A549 (cell line): ENCODE measurements at regions not wholly inside any gene's neighbourhood (a gene's known extent, or its start where the extent isn't known, plus 50 kb on each side); places are given as distances from the start of the nearest gene placed in this dataset.

ENCODE experiments used
- ATAC-seq, 2 experiments: fragments of 200-7000 bp in 1 of 2; fragments of >200 bp in 1 of 2; cut with Nextera tagmentation in 1 of 2; cut with Tn5 transposase in 1 of 2; 3 replicates each; pipeline versions ENCODE4 v1.8.0 to v1.9.1; 2018 to 2020; ENCODE audit warnings: mild to moderate bottlenecking in 1 of 2, moderate library complexity in 1 of 2
- CTCF ChIA-PET: fragments of 300-600 bp; sonication (Branson Sonifier 250); formaldehyde crosslinking; extraction: SDS; loops from one replicate; lab custom pipeline; 2021; ENCODE audit warnings: antibody characterized with exemption, inconsistent platforms; lab: Yijun Ruan, JAX
- POLR2A ChIA-PET: fragments of 350-600 bp; formaldehyde crosslinking; extraction: SDS; loops from one replicate; lab custom pipeline; 2021; ENCODE audit warnings: antibody characterized with exemption, inconsistent platforms; lab: Yijun Ruan, JAX
- DNase-seq, 2 experiments: peaks; one replicate each; pipeline versions ENCODE4 v3.0.0 to v3.0.0-alpha.2; 2011 to 2016; ENCODE audit warnings: low read depth in 1 of 2, low spot score in 1 of 2
- FAIRE-seq: peaks from 2 replicates; lab custom pipeline; 2011; peaks lifted over from hg19 to GRCh38; lab: Jason Lieb, UNC
- H3K27ac ChIP-seq, 2 experiments: fragments of >200 bp; sonication (Bioruptor Twin); formaldehyde crosslinking; 3 replicates each; pipeline ENCODE4 v1.5.1; 2016 to 2017
- H3K4me1 ChIP-seq: fragments of >200 bp; sonication (Bioruptor Twin); formaldehyde crosslinking; 3 replicates; pipeline ENCODE4 v1.6.1; 2016
- H3K4me2 ChIP-seq: fragments of >200 bp; sonication (Bioruptor Twin); formaldehyde crosslinking; 3 replicates; pipeline ENCODE4 v1.6.1; 2016
- H3K4me3 ChIP-seq: fragments of >200 bp; sonication (Bioruptor Twin); formaldehyde crosslinking; 3 replicates; pipeline ENCODE4 v1.5.1; 2016
- H3K9me3 ChIP-seq: fragments of >200 bp; sonication (Bioruptor Twin); formaldehyde crosslinking; 3 replicates; pipeline ENCODE4 v1.6.1; 2016
- ATOH8 ChIP-seq: fragments of 250-450 bp; sonication (Bioruptor Pico); IDR thresholded peaks from 2 replicates; pipeline ENCODE4 v1.5.0; 2020; ENCODE audit warnings: low read depth, mild to moderate bottlenecking, moderate library complexity
- BHLHE40 ChIP-seq: IDR thresholded peaks from 2 replicates; pipeline ENCODE4 v1.6.1; 2012; ENCODE audit warnings: low read depth, low read length, inconsistent platforms
- CBX2 ChIP-seq: fragments of 200-600 bp; sonication (generic); IDR thresholded peaks from 2 replicates; pipeline ENCODE4 v1.6.1; 2016; ENCODE audit warnings: low read depth, mild to moderate bottlenecking, borderline replicate concordance
- CBX8 ChIP-seq: fragments of 200-600 bp; sonication (generic); IDR thresholded peaks from 2 replicates; pipeline ENCODE4 v1.6.1; 2016
- CEBPB ChIP-seq, 2 experiments: fragments of >200 bp in 1 of 2; sonication (Bioruptor Twin) in 1 of 2; formaldehyde crosslinking in 1 of 2; IDR thresholded peaks; 2 replicates each; pipeline ENCODE4 v1.6.1; 2012 to 2016
- CHD2 ChIP-seq: fragments of 150-350 bp; IDR thresholded peaks from 2 replicates; pipeline ENCODE4 v1.6.1; 2014; ENCODE audit warnings: low read length; ENCODE audit not compliant: partially characterized antibody
- CHD4 ChIP-seq: fragments of 200-600 bp; sonication (generic); IDR thresholded peaks from 2 replicates; pipeline ENCODE4 v1.6.1; 2016; ENCODE audit warnings: antibody characterized with exemption, mild to moderate bottlenecking, borderline replicate concordance
- CTCF ChIP-seq: fragments of >200 bp; sonication (Bioruptor Twin); formaldehyde crosslinking; IDR thresholded peaks from 3 replicates; pipeline ENCODE4 v1.5.1; 2016
- EHMT2 ChIP-seq: fragments of 200-600 bp; sonication (generic); IDR thresholded peaks from 2 replicates; pipeline ENCODE4 v1.6.1; 2016; ENCODE audit warnings: antibody characterized with exemption, low read depth, mild to moderate bottlenecking, moderate library complexity
- EP300 ChIP-seq, 2 experiments: fragments of >200 bp; sonication (Bioruptor Twin); formaldehyde crosslinking; IDR thresholded peaks; 2 replicates in 1 of 2; 3 replicates in 1 of 2; pipeline ENCODE4 v1.6.1; 2016 to 2017
- ESRRA ChIP-seq: fragments of 150-350 bp; IDR thresholded peaks from 2 replicates; pipeline ENCODE4 v1.6.1; 2014; ENCODE audit warnings: mild to moderate bottlenecking, low read length, borderline replicate concordance
- FOSL2 ChIP-seq, 2 experiments: fragments of 450-650 bp in 1 of 2; fragments of >200 bp in 1 of 2; sonication (Bioruptor Twin) in 1 of 2; formaldehyde crosslinking; IDR thresholded peaks; 2 replicates each; pipeline versions ENCODE4 v1.5.0 to v1.6.1; 2016 to 2020; ENCODE audit warnings: mild to moderate bottlenecking in 1 of 2, moderate library complexity in 1 of 2
- FOXS1 ChIP-seq: fragments of 250-450 bp; sonication (Bioruptor Pico); IDR thresholded peaks from 2 replicates; pipeline ENCODE4 v1.5.0; 2020; ENCODE audit warnings: mild to moderate bottlenecking, moderate library complexity
- GATA3 ChIP-seq: IDR thresholded peaks from 2 replicates; pipeline ENCODE4 v1.6.1; 2012; ENCODE audit warnings: borderline replicate concordance
- HOXA7 ChIP-seq: fragments of 250-450 bp; sonication (Bioruptor Pico); IDR thresholded peaks from 2 replicates; pipeline ENCODE4 v1.5.0; 2020; ENCODE audit warnings: mild to moderate bottlenecking, moderate library complexity
- HOXB13 ChIP-seq: fragments of 250-450 bp; sonication (Bioruptor Pico); IDR thresholded peaks from 2 replicates; pipeline ENCODE4 v1.5.0; 2020; ENCODE audit warnings: low read depth, mild to moderate bottlenecking, moderate library complexity
- HOXB5 ChIP-seq: fragments of 250-450 bp; sonication (Bioruptor Pico); IDR thresholded peaks from 2 replicates; pipeline ENCODE4 v1.5.0; 2020; ENCODE audit warnings: mild to moderate bottlenecking, moderate library complexity
- KDM5A ChIP-seq: fragments of 200-600 bp; sonication (generic); IDR thresholded peaks from 2 replicates; pipeline ENCODE4 v1.6.1; 2016; ENCODE audit warnings: antibody characterized with exemption, mild to moderate bottlenecking
- MYC ChIP-seq: IDR thresholded peaks from 2 replicates; pipeline ENCODE4 v1.6.1; 2012; ENCODE audit warnings: mild to moderate bottlenecking, inconsistent platforms, low read length, improper control_type of control experiment, borderline replicate concordance
- NFE2L2 ChIP-seq: fragments of 150-350 bp; conservative IDR thresholded peaks from 2 replicates; pipeline ENCODE4 v1.6.1; 2014; ENCODE audit warnings: low read length
- NPAS2 ChIP-seq: fragments of 250-450 bp; sonication (Bioruptor Pico); IDR thresholded peaks from 2 replicates; pipeline ENCODE4 v1.8.0; 2022; ENCODE audit warnings: mild to moderate bottlenecking, moderate library complexity, borderline replicate concordance
- NR3C1 ChIP-seq: fragments of >200 bp; sonication (Bioruptor Twin); formaldehyde crosslinking; IDR thresholded peaks from 3 replicates; pipeline ENCODE4 v1.6.1; 2017
- PHF8 ChIP-seq: fragments of 200-600 bp; sonication (generic); IDR thresholded peaks from 2 replicates; pipeline ENCODE4 v1.6.1; 2016; ENCODE audit warnings: low read depth, mild to moderate bottlenecking, antibody characterized with exemption, moderate library complexity, borderline replicate concordance
- POLR2A ChIP-seq: IDR thresholded peaks from 2 replicates; pipeline ENCODE4 v1.6.1; 2012; ENCODE audit warnings: mild to moderate bottlenecking, low read length
- RAD21 ChIP-seq, 2 experiments: fragments of >200 bp in 1 of 2; sonication (Bioruptor Twin) in 1 of 2; formaldehyde crosslinking in 1 of 2; IDR thresholded peaks in 1 of 2; conservative IDR thresholded peaks in 1 of 2; 2 replicates in 1 of 2; 3 replicates in 1 of 2; pipeline ENCODE4 v1.6.1; 2012 to 2018; ENCODE audit warnings: inconsistent platforms in 1 of 2
- REST ChIP-seq: fragments of 200-600 bp; sonication (generic); IDR thresholded peaks from 2 replicates; pipeline ENCODE4 v1.6.1; 2016; ENCODE audit warnings: antibody characterized with exemption, mild to moderate bottlenecking, moderate library complexity
- RFX5 ChIP-seq: fragments of 450-650 bp; IDR thresholded peaks from 2 replicates; pipeline ENCODE4 v1.7.1; 2014; ENCODE audit warnings: antibody characterized with exemption, mild to moderate bottlenecking, moderate library complexity
- SREBF2 ChIP-seq: fragments of 450-650 bp; IDR thresholded peaks from 2 replicates; pipeline ENCODE4 v1.6.1; 2014; ENCODE audit warnings: mild to moderate bottlenecking, moderate library complexity
- TFCP2L1 ChIP-seq: fragments of 250-450 bp; sonication (Bioruptor Pico); IDR thresholded peaks from 2 replicates; pipeline ENCODE4 v1.5.0; 2021; ENCODE audit warnings: mild to moderate bottlenecking
- TP53 ChIP-seq: fragments of 250-450 bp; sonication (Bioruptor Pico); IDR thresholded peaks from 2 replicates; pipeline ENCODE4 v1.5.0; 2021; ENCODE audit warnings: mild to moderate bottlenecking, moderate library complexity
- ZNF302 ChIP-seq: fragments of 250-450 bp; sonication (Bioruptor Pico); IDR thresholded peaks from 2 replicates; pipeline ENCODE4 v1.9.0; 2021; ENCODE audit warnings: inconsistent platforms, mild to moderate bottlenecking, moderate library complexity
- ZSCAN20 ChIP-seq: fragments of 250-450 bp; sonication (Bioruptor Pico); IDR thresholded peaks from 2 replicates; pipeline ENCODE4 v1.8.0; 2022; ENCODE audit warnings: mild to moderate bottlenecking, moderate library complexity
- WGBS: methylation state at CpG from one replicate; pipeline ENCODE4 v1.1.6; 2017; ENCODE audit errors: missing lambda C conversion rate; 5-methylcytosine and 5-hydroxymethylcytosine counted together
- TF ChIP-seq, protein P1 (sequence below): fragments of 150-350 bp; IDR thresholded peaks from 2 replicates; pipeline ENCODE4 v1.6.1; 2014; ENCODE audit warnings: low read depth, mild to moderate bottlenecking, low read length

DNA sequence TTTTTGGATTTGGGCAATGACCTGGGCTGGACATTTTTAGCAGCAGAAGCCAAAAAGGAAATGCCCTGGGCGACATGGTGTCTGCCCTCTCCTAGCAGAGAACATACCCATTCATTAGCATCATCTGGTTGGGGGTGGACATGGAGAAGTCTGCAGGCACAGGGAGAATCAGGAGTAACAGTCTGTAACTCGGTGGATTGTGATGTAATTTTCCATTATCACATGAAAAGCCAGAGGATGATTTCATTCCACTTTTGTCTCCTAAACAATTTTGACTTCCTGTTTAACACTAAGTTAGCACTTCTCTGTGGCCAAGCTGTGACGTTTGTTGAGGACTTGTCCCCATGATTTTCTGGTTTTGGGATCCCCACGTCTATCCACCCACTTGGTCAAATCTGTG is 153.8 kb upstream of the HABP2 start:
- no peak overlapping the region for H3K27ac ChIP-seq
- 9% methylated on average over 4 of the region's 4 CpGs for WGBS
- no peak for ATAC-seq
- no peak for FAIRE-seq
- POLR2A ChIA-PET = no interaction called here
- CTCF ChIA-PET = interaction anchor here (1.0 to 1.7 kb wide), 3 partner anchors 14 to 16 kb away, joined by 3 to 9 read pairs (median 4); no protein-coding TSS in a partner anchor
- no peak for DNase-seq
- no peak overlapping the region for H3K4me3 ChIP-seq
- H3K4me1 ChIP-seq = no peaks in the 10 kb centered on the region
- TF ChIP-seq HOXB5 (CRISPR knock-in tag) (no peak), CBX8 (no peak), PHF8 (no peak), ZSCAN20 (CRISPR knock-in tag) (no peak), TFCP2L1 (CRISPR knock-in tag) (no peak), CHD4 (no peak), SREBF2 (no peak), REST (no peak), POLR2A (no peak), NFE2L2 (no peak), EP300 (IDR thresholded peaks at IDR 0.05) (no peak), EHMT2 (no peak), RFX5 (no peak), CTCF (no peak), FOSL2 (IDR thresholded peaks at IDR 0.05) (no peak), FOSL2 (CRISPR knock-in tag; IDR thresholded peaks at IDR 0.05) (no peak), CHD2 (no peak), CEBPB (IDR thresholded peaks at IDR 0.05) (no peak), RAD21 (conservative IDR thresholded peaks at IDR 0.05 in 1 of 2, IDR thresholded peaks at IDR 0.05 in 1 of 2) (no peak)
- no peaks in the 10 kb centered on the region for H3K9me3 ChIP-seq
- no peak overlapping the region for H3K4me2 ChIP-seq

DNA sequence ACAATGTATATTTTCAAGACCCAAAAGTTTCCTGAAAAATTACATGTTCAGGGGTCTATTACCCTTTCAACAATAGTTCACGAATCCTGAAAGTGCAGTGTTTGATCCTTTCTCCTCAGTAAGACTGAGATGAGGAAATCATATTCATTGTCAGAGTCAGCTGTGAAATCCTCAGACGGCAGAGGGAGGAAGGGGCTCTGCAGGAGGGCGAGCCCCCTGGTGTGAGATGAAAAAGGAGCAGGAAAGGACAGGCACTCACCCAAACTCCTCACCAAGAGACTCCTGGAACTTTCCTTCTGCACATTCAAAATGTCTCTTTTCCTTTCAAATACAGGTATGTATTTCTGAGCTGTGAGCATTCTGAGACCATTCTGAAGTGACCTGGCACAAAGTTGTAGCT is 150.3 kb upstream of the HABP2 start:
- 18% methylated on average over 3 of the region's 3 CpGs for WGBS
- ATAC-seq (no peak), FAIRE-seq (no peak), DNase-seq (no peak)
- H3K4me2 ChIP-seq = no peak overlapping the region
- H3K9me3 ChIP-seq = no peaks in the 10 kb centered on the region
- POLR2A ChIA-PET = interaction anchor here (0.6 kb wide), 1 partner anchor 591 kb away, joined by 5 read pairs; no protein-coding TSS in a partner anchor
- TF ChIP-seq HOXB13 = no peak
- TF ChIP-seq BHLHE40 = no peak
- no peak for TF ChIP-seq ESRRA
- TF ChIP-seq TP53 = no peak
- TF ChIP-seq HOXA7 (CRISPR knock-in tag) = no peak
- no peak for TF ChIP-seq CBX2
- TF ChIP-seq ZNF302 (CRISPR knock-in tag) = no peak
- no peak for TF ChIP-seq GATA3
- no peak for TF ChIP-seq NR3C1
- no peak for TF ChIP-seq FOXS1
- TF ChIP-seq NPAS2 (CRISPR knock-in tag) = no peak
- TF ChIP-seq ATOH8 (CRISPR knock-in tag) = no peak
- TF ChIP-seq KDM5A = no peak
- no peak for TF ChIP-seq HOXB5 (CRISPR knock-in tag)
- TF ChIP-seq MYC = no peak
- no peak for TF ChIP-seq ZSCAN20 (CRISPR knock-in tag)
- TF ChIP-seq, protein P1, sequence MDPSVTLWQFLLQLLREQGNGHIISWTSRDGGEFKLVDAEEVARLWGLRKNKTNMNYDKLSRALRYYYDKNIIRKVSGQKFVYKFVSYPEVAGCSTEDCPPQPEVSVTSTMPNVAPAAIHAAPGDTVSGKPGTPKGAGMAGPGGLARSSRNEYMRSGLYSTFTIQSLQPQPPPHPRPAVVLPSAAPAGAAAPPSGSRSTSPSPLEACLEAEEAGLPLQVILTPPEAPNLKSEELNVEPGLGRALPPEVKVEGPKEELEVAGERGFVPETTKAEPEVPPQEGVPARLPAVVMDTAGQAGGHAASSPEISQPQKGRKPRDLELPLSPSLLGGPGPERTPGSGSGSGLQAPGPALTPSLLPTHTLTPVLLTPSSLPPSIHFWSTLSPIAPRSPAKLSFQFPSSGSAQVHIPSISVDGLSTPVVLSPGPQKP = no peak
- H3K27ac ChIP-seq = no peak overlapping the region
- CTCF ChIA-PET = interaction anchor here (2.2 kb wide), 1 partner anchor 18 kb away, joined by 8 read pairs; no protein-coding TSS in a partner anchor
- no peaks in the 10 kb centered on the region for H3K4me1 ChIP-seq
- H3K4me3 ChIP-seq = no peak overlapping the region
